SK-N-SH treated with all-trans-retinoic acid at 6 μM for 48 hours (cell line): ENCODE measurements at regions not wholly inside any gene's neighbourhood (a gene's known extent, or its start where the extent isn't known, plus 50 kb on each side); places are given as distances from the start of the nearest gene placed in this dataset.

Experiments used
- ARNTL ChIP-seq: fragments of 450-650 bp; formaldehyde crosslinking; IDR thresholded peaks from 2 replicates; pipeline ENCODE4 v1.5.0; 2020; ENCODE audit warnings: low read depth, mild to moderate bottlenecking, moderate library complexity, borderline replicate concordance
- OSR1 ChIP-seq: fragments of 250-450 bp; sonication (Bioruptor Pico); IDR thresholded peaks from 2 replicates; pipeline ENCODE4 v1.8.0; 2022; ENCODE audit warnings: moderate library complexity, mild to moderate bottlenecking, inconsistent platforms
- PPARA ChIP-seq: fragments of 250-450 bp; sonication (Bioruptor Pico); IDR thresholded peaks from 2 replicates; pipeline ENCODE4 v1.5.0; 2020; ENCODE audit warnings: mild to moderate bottlenecking, borderline replicate concordance
- SNAI2 ChIP-seq: fragments of 250-450 bp; sonication (Bioruptor Pico); IDR thresholded peaks from 2 replicates; pipeline ENCODE4 v1.5.0; 2020; ENCODE audit warnings: mild to moderate bottlenecking, moderate library complexity
- ZFP3 ChIP-seq: fragments of 250-450 bp; sonication (Bioruptor Pico); IDR thresholded peaks from 2 replicates; pipeline ENCODE4 v1.5.0; 2020; ENCODE audit warnings: mild to moderate bottlenecking, moderate library complexity
- ZNF70 ChIP-seq: fragments of 450-650 bp; formaldehyde crosslinking; IDR thresholded peaks from 2 replicates; pipeline ENCODE4 v1.5.0; 2020; ENCODE audit warnings: mild to moderate bottlenecking, moderate library complexity
- ZNF8 ChIP-seq: fragments of 450-650 bp; formaldehyde crosslinking; IDR thresholded peaks from 2 replicates; pipeline ENCODE4 v1.5.0; 2020; ENCODE audit warnings: mild to moderate bottlenecking, moderate library complexity
- TF ChIP-seq, protein P1 (sequence below): fragments of 250-450 bp; sonication (Bioruptor Pico); IDR thresholded peaks from 2 replicates; pipeline ENCODE4 v1.5.1; 2020; ENCODE audit warnings: low read depth, mild to moderate bottlenecking, moderate library complexity
- TF ChIP-seq, protein P2 (sequence below): fragments of 250-450 bp; sonication (Bioruptor Pico); IDR thresholded peaks from 2 replicates; pipeline ENCODE4 v1.8.0; 2020; ENCODE audit warnings: mild to moderate bottlenecking, moderate library complexity, borderline replicate concordance
- TF ChIP-seq, protein P3 (sequence below): fragments of 250-450 bp; sonication (Bioruptor Pico); IDR thresholded peaks from 2 replicates; pipeline ENCODE4 v1.8.0; 2021; ENCODE audit warnings: low read depth, mild to moderate bottlenecking, moderate library complexity, borderline replicate concordance
- TF ChIP-seq, protein P4 (sequence below): fragments of 250-450 bp; sonication (Bioruptor Pico); IDR thresholded peaks from 2 replicates; pipeline ENCODE4 v1.5.1; 2021; ENCODE audit warnings: mild to moderate bottlenecking, moderate library complexity

DNA sequence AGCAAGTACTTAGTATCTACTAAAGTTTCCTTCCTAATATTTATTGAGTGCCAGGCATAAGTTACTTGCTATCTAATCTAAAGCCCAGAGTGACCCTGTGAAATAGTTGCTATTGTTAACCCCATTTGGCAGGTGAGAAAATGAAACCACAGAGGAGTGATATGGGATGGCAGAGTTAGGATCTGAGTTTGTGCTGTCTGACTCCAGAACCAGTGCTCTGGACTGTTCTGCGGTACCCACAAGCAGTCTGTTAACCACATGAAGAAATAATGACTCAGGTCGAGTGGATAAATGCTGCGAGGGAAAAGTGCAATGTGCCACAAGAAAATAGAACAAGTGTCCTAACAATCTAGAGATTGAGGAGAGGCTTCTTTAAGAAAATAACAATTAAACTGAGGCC lies 60.7 kb upstream of the GZMB start:
- TF ChIP-seq SNAI2 (CRISPR knock-in tag): no peak
- TF ChIP-seq, protein P1, sequence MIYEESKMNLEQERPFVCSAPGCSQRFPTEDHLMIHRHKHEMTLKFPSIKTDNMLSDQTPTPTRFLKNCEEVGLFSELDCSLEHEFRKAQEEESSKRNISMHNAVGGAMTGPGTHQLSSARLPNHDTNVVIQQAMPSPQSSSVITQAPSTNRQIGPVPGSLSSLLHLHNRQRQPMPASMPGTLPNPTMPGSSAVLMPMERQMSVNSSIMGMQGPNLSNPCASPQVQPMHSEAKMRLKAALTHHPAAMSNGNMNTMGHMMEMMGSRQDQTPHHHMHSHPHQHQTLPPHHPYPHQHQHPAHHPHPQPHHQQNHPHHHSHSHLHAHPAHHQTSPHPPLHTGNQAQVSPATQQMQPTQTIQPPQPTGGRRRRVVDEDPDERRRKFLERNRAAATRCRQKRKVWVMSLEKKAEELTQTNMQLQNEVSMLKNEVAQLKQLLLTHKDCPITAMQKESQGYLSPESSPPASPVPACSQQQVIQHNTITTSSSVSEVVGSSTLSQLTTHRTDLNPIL (CRISPR knock-in tag): no peak
- TF ChIP-seq, protein P2, sequence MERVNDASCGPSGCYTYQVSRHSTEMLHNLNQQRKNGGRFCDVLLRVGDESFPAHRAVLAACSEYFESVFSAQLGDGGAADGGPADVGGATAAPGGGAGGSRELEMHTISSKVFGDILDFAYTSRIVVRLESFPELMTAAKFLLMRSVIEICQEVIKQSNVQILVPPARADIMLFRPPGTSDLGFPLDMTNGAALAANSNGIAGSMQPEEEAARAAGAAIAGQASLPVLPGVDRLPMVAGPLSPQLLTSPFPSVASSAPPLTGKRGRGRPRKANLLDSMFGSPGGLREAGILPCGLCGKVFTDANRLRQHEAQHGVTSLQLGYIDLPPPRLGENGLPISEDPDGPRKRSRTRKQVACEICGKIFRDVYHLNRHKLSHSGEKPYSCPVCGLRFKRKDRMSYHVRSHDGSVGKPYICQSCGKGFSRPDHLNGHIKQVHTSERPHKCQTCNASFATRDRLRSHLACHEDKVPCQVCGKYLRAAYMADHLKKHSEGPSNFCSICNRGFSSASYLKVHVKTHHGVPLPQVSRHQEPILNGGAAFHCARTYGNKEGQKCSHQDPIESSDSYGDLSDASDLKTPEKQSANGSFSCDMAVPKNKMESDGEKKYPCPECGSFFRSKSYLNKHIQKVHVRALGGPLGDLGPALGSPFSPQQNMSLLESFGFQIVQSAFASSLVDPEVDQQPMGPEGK (CRISPR knock-in tag): no peak
- TF ChIP-seq ZFP3 (CRISPR knock-in tag): no peak
- TF ChIP-seq ZNF70 (CRISPR knock-in tag): no peak
- TF ChIP-seq, protein P3, sequence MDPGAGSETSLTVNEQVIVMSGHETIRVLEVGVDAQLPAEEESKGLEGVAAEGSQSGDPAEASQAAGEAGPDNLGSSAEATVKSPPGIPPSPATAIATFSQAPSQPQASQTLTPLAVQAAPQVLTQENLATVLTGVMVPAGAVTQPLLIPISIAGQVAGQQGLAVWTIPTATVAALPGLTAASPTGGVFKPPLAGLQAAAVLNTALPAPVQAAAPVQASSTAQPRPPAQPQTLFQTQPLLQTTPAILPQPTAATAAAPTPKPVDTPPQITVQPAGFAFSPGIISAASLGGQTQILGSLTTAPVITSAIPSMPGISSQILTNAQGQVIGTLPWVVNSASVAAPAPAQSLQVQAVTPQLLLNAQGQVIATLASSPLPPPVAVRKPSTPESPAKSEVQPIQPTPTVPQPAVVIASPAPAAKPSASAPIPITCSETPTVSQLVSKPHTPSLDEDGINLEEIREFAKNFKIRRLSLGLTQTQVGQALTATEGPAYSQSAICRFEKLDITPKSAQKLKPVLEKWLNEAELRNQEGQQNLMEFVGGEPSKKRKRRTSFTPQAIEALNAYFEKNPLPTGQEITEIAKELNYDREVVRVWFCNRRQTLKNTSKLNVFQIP: no peak
- TF ChIP-seq, protein P4, sequence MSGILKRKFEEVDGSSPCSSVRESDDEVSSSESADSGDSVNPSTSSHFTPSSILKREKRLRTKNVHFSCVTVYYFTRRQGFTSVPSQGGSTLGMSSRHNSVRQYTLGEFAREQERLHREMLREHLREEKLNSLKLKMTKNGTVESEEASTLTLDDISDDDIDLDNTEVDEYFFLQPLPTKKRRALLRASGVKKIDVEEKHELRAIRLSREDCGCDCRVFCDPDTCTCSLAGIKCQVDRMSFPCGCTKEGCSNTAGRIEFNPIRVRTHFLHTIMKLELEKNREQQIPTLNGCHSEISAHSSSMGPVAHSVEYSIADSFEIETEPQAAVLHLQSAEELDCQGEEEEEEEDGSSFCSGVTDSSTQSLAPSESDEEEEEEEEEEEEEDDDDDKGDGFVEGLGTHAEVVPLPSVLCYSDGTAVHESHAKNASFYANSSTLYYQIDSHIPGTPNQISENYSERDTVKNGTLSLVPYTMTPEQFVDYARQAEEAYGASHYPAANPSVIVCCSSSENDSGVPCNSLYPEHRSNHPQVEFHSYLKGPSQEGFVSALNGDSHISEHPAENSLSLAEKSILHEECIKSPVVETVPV (CRISPR knock-in tag): no peak
- no peak for TF ChIP-seq OSR1 (CRISPR knock-in tag)
- no peak for TF ChIP-seq ZNF8
- TF ChIP-seq ARNTL (CRISPR knock-in tag): no peak
- TF ChIP-seq PPARA (CRISPR knock-in tag): no peak
